ENCODE measurements at regions not wholly inside any gene's neighbourhood (a gene's known extent, or its start where the extent isn't known, plus 50 kb on each side); places are given as distances from the start of the nearest gene placed in this dataset.
"Not testable (repeated sequence)": the region's sequence is repeated elsewhere in the genome, so short reads cannot be mapped to it uniquely, and the experiment has no call there.

DNA sequence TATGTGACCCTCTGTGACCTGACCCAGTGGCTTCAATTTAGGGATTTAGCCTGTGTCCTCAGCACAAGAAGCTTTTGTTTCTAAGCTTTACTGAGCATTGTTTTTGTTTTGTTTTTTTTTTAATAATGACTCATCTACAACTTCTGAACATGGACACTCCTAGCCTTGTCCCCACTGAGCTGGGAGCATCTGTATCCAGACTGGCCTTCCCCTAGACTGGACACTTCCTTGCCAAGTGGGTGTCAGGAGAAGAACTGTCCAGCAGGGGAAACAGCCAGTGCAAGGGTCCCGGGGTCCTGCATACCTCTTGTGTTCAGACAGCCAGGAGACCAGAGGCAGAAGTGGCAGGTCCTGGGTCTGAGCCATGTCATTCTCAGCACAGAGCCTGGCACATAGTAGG lies 108.6 kb downstream of the TMEM130 start:
- ATAC-seq, result no peak
- intact Hi-C loops (cut with DNase I, micrococcal nuclease), result no loop called here
- DNase-seq, result no peak

DNA sequence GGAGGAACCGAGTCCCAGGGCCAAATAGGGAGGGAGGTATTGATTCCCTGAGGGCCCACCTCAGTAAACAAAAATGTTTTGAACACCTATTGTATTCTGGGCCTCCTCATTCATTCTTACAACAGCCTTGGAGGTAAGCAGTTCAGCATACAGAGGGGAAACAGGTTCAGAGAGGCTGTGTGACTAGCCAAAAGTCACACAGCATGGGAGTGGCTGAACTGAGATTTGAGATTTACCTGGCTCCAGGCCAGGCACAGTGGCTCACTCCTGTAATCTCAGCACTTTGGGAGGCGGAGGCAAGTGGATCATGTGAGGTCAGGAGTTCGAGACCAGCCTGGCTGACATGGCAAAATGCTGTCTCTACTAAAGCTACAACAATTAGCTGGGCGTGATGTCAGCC lies 107.2 kb downstream of the TMEM130 start:
- no peak for DNase-seq
- ATAC-seq, result no peak
- intact Hi-C loops (cut with DNase I, micrococcal nuclease), result no loop called here

DNA sequence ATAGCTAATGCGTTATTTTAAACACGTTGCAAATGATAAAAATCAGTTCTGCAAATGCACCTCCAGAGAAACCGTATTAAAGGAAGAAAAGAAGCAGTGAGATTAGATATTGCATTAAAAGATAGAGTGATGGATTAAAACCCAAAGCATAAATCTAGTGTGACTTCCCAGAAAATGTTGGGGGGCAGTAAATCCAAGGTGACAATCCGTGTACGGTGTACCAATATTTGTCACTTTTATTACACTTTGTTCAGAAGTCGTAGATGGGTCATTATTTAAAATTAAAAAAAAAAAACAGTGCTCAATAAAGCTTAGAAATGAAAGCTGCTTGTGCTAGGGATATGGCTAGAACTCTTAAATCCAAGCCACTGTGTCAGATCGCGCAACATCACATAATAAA lies 106.4 kb downstream of the TMEM130 start:
- ATAC-seq (no peak), DNase-seq (no peak)
- intact Hi-C loops (cut with DNase I, micrococcal nuclease), result no loop called here

DNA sequence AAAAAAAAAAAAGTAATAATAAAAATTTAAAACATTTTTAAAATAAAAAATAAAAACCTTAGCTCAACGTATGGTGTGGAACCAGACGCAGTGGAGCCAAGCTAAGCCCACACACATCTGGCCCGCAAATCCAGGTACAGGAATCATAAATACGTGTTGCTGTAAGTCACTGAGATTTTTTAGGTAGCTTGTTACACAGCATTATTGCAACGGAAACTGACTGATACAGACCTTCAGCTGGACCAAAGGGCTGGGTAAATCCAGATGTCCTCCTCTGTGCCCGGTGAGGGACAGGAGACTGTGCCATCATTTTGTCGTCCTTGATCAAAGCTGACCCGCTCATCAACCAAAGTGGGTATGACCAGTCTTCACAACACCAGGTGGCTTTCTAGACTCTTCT lies 104.9 kb downstream of the TMEM130 start:
- ATAC-seq, result no peak
- DNase-seq, result no peak
- intact Hi-C loops (cut with DNase I, micrococcal nuclease), result no loop called here

DNA sequence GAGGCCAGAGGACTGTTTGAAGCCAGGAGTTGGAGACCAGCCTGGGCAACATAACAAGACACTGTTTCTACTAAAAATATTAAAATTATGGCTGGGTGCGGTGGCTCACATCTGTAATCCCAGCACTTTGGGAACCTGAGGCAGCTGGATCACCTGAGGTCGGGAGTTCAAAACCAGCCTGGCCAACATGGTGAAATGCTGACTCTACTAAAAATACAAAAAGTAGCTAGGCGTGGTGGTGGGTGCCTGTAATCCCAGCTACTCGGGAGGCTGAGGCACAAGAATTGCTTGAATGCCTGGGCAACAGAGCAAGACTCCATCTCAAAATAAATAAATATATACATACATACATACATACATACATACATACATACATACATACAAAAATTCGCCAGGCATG lies 99.7 kb downstream of the TMEM130 start:
- ATAC-seq; intact Hi-C loops (cut with DNase I, micrococcal nuclease); DNase-seq: not testable (repeated sequence)

DNA sequence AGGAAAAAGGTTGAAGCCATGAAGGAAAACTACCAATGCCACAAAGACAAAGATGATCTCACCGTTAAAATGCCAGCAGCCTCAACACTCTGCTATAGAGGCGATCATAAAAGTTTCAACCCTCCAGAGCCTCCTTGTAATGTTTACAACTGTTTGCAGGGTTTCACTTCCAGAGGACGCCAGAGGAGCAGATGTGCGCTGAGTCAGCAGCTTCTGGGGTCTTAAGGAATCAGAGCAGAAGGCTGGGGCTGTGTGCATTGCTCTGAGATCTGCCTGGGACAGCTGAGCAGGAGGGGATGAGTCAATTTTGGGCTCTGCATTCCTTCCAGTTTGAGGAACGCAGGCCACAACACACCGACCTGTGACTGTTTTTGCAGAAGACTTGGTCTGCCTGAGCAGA lies 98.3 kb downstream of the TMEM130 start:
- intact Hi-C loops (cut with DNase I, micrococcal nuclease), result no loop called here
- ATAC-seq (no peak), DNase-seq (peak; percentile 38 to 43)

DNA sequence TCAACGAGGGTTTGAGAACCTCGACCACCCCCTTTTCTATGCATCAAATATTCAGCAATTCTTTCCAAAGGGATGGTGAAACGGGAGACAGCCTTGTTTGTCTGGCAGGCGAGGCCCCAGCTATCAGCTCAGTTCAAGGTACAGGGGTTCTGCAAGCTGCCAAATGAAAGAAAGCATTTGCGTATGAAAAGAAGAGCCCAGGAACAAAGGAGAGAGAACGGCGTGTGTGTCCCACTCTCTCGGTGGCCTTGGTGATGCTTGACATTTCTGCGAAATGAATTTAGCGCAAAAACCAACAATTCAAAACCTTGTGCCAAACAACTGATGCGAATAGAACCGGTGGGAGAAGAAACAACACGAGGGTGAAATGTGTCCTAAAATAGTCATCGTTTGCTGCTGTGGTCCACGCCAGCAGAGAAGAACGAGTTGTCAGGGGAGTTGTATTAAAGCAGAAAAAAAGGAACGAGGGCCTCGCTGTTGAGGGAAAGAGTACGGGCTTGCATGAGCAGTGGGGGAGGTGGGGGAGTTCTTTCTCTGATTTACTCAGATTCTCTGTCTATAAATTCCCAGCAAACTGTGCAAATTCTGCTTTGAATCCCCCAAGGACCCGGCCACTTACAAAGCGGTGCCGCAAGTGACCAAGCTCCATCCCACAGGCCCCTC lies 97.7 kb downstream of the TMEM130 start:
- DNase-seq, result no peak
- intact Hi-C loops (cut with DNase I, micrococcal nuclease), result no loop called here

DNA sequence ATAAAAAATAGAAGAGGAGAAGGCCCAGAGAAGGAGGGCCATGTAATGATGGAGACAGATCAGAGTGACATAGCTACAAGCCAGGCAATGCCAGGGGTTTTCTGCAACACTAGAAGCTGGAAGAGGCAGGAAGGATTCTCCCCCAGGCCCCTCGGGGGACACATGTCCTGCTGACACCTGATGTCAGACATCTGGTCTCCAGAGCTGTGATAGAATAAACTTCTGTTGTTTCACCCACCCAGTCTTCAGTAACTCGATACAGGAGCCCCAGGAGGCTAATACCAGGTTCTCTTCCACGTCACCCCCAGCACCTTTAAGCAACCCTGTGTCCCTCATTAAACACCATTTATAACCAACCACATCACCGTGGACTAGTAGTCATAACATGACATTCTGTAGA lies 94.9 kb downstream of the TMEM130 start:
- DNase-seq (no peak), ATAC-seq (no peak)
- intact Hi-C loops (cut with DNase I, micrococcal nuclease), result no loop called here

More for the DNA sequence above, 97.7 kb downstream of the TMEM130 start:
- no peak for ATAC-seq

DNA sequence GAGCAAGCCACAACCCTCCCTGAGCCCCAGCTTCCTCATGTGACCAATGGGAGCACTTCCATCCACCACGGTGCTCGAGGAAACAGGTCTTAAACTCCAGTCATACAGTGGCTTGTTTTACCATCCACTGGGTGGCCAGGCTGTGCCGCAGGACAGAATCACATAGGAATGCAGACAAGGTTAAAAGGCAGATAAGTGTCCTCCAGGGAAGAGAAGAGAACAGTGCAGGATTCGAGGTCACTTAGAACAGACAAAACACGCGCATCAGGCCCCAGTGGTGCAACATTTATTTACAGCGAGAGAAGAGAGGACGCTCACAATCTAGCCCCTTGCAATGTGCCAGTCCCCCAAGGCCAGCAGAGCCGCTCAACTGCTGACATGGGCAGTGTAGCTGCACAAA lies 92.8 kb downstream of the TMEM130 start:
- intact Hi-C loops (cut with DNase I, micrococcal nuclease), result no loop called here
- no peak for ATAC-seq
- DNase-seq, result no peak

DNA sequence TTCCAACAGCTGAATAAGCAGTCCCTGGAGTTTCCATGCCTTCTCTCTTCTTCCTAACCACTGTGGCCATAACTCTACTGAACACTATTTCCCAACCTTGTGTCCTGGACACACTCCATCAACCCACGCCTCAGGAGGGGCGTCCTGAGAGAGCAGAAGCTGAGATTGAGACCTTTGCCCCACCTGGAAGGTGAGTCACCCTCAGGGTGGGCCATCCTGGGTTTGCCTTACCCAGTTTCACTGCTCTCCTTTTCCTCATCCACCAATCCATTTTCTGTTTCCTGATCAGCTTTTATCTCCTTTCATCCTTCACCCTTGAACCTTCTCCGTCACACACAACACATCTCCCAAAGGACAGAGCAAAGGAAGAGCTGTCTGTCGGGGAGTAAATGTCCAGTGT lies 91.4 kb downstream of the TMEM130 start:
- intact Hi-C loops (cut with DNase I, micrococcal nuclease), result no loop called here
- no peak for ATAC-seq
- no peak for DNase-seq

DNA sequence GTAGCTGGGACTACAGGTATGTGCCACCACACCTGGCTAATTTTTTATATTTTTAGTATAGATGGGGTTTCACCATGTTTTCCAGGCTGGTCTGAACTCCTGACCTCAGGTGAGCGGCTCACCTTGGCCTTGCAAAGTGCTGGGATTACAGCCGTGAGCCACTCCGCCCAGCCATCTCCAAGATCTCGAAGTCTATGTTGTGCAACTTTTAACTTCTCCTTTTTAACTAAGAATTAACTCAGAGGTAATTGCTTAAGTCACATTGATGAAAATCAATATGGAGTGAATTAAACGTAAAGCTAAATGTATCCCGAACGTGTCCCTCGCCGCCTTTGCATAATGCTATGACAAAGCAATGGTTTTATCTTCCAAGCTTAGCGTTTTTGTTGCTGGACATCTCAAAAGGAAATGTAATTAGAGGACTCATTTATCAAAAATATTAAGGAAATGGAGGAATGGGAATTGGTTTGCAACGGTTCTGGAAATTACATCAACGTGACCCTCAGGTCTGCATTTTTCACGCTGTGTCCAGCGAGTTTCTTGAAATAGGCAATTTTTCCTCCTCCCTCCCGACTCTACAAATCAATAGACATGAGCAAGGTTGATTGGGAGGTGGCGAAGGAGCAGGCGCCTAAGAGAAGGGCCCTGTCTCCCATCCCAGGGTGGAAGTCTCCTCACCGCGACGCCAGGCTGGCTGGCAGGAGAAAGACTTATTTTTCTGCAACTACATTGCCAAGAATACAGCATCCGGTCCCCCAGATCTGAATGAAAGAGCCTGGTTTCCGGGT lies 89.8 kb downstream of the TMEM130 start:
- intact Hi-C loops (cut with DNase I, micrococcal nuclease), result no loop called here
- ATAC-seq (no peak), DNase-seq (no peak)

DNA sequence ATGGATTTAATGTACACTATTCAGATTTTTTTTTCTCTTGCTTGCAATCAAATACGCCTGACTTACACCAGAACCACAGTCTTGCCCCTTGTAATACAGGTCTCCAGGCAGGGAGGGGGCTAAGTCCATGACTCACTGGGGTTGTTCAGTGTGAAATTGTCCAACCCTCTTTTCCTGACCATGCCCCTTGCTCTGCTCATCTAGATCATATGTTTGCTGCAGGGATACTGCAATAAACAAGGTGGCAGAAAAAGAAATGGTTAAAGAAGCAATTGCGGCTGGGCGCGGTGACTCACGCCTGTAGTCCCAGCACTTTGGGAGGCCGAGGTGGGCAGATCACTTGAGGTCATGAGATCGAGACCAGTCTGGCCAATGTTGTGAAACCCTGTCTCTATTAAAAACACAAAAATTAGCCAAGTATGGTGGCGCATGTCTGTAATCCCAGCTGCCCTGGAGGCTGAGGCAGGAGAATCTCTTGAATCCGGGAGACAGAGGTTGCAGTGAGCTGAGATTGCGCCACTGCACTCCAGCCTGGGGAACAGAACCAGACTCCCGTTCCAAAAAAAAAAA lies 85.5 kb downstream of the TMEM130 start:
- no peak for DNase-seq
- intact Hi-C loops (cut with DNase I, micrococcal nuclease), result no loop called here
- ATAC-seq, result no peak

DNA sequence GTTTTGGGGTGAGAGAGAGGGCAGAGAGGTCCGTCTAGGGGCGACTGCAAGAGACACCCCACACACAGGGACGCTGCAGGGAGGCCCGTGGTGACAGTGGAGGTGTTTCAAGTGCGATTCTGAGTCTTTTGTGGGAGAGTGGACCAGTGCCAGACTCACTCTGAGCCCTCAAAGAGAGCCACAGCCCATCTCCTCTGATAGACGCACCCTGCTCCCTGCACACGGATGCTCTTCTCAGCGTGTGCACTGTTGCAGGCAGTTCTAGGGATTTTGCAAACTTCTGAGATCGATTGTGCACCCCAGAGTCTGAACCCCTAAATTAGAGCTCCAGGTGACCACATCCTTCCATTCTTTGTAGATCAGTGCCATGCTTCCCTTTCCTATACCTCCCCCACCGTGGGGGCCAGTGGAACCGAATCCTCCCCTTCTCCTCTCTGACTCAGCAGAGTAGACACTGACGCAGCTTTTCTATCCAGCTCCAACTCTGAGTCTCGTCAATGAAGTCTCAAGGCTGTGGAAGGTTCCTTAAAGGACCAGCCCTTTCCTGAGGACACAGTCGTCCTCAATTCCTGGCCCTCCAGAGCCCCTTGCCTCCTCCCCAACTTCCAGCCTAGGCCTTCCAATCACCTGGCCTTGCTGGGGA lies 83.8 kb downstream of the TMEM130 start:
- DNase-seq (no peak), ATAC-seq (no peak)
- intact Hi-C loops (cut with DNase I, micrococcal nuclease), result no loop called here

DNA sequence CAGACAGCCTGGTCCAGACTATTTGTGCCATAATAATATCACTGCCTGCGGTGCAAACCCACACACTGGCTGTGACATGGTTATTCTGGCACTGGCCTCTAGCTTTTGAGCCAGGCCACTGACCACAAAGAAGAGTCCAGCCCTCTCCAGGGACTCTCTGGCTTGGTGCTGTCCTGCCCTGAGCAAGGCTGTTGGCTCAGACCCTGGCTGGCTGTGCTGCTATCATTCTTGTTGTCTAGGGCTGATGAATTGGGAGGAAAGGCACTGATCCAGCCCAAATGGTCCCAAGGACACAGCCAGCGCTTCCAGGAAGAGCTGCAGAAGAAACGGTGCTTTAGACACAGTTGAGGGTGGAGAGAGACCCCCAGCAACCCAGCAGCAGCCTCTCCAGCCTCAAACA lies 80.8 kb downstream of the TMEM130 start:
- intact Hi-C loops (cut with DNase I, micrococcal nuclease), result no loop called here
- DNase-seq (no peak), ATAC-seq (no peak)

DNA sequence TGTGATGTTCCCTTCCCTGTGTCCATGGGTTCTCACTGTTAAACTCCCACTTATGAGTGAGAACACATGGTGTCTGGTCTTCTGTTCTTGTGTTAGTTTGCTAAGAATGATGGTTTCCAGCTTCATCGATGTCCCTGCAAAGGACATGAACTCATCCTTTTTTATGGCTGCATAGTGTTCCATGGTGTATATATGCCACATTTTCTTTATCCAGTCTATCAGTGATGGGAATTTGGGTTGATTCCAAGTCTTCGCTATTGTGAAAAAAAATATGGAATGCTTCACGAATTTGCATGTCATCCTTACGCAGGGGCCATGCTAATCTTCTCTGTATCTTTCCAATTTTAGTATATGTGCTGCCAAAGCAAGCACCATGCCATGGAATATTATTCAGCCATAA lies 75.4 kb downstream of the TMEM130 start:
- intact Hi-C loops (cut with DNase I, micrococcal nuclease); ATAC-seq; DNase-seq: not testable (repeated sequence)

DNA sequence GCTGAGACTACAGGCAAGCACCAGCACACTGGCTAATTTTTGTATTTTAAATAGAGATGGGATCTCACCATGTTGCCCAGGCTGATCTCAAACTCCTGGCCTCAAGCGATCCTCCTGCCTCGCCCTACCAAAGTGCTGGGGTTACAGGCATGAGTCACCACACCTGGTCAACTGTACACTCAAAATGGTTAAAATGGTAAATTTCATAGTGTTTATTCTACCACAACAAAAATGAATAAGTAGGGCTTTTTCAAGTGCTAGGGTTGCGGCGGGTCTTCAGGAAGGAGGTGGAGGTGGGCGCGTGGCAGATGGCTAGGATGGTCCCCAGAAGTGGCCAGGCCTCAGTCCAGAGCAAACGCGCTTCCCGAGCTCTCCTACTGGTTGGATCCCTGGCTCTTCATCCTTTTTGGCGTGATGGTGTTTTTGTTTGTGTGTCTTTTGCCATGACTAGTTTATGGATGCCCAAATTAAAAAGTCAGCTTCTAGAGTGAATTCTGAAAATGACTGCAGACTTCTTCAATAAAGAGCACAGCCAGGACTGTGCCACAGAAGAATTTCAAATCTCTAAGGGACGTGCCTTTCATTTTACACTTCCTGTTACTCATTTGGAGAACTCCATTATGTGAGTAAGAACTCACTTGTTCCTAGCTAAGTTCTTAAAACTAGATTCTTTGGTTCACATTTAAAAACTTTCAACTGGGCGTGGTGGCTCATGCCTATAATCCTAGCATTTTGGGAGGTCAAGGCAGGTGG lies 73.9 kb downstream of the TMEM130 start:
- no peak for DNase-seq

More for the DNA sequence above, 73.9 kb downstream of the TMEM130 start:
- intact Hi-C loops (cut with DNase I, micrococcal nuclease), result no loop called here
- ATAC-seq, result no peak

Measured in left colon (tissue), 2 donors.